OCI-LY1 (cell line): ENCODE measurements at regions not wholly inside any gene's neighbourhood (a gene's known extent, or its start where the extent isn't known, plus 50 kb on each side); places are given as distances from the start of the nearest gene placed in this dataset.

Experiments used
- H2AFZ ChIP-seq: fragments of 200-600 bp; sonication (generic), shearing (Covaris generic); 2 replicates; pipeline ENCODE4 v1.6.0; 2014; ENCODE audit warnings: antibody characterized with exemption, mild to moderate bottlenecking, low read length
- H3F3A ChIP-seq: fragments of 200-600 bp; sonication (generic), shearing (Covaris generic); 2 replicates; pipeline ENCODE4 v1.6.0; 2014; ENCODE audit warnings: mild to moderate bottlenecking, antibody characterized with exemption, low read length, moderate library complexity; ENCODE audit not compliant: insufficient read depth
- H3K27ac ChIP-seq: fragments of 200-600 bp; sonication (generic); 2 replicates; pipeline ENCODE4 v1.5.1; 2014; ENCODE audit warnings: low read length, mixed run types, mild to moderate bottlenecking, low read depth; ENCODE audit not compliant: poor library complexity, severe bottlenecking
- H3K27me3 ChIP-seq: fragments of 200-600 bp; sonication (generic); 2 replicates; pipeline ENCODE4 v1.6.0; 2014; ENCODE audit warnings: antibody characterized with exemption, mild to moderate bottlenecking, low read length, moderate library complexity; ENCODE audit not compliant: insufficient read depth
- H3K36me3 ChIP-seq: fragments of 200-600 bp; sonication (generic); 2 replicates; pipeline ENCODE4 v1.6.1; 2014; ENCODE audit warnings: mild to moderate bottlenecking, antibody characterized with exemption, low read length, moderate library complexity, mixed read lengths; ENCODE audit not compliant: insufficient read depth
- H3K4me1 ChIP-seq: fragments of 200-600 bp; sonication (generic); 2 replicates; pipeline ENCODE4 v1.5.1; 2014; ENCODE audit warnings: mild to moderate bottlenecking, low read length, moderate library complexity; ENCODE audit not compliant: insufficient read depth, severe bottlenecking
- H3K4me2 ChIP-seq: fragments of 200-600 bp; sonication (generic), shearing (Covaris generic); 2 replicates; pipeline ENCODE4 v1.6.1; 2014; ENCODE audit warnings: low read length
- H3K4me3 ChIP-seq: fragments of 200-600 bp; sonication (generic); 2 replicates; pipeline ENCODE4 v1.5.1; 2014; ENCODE audit warnings: low read length, low read depth, mild to moderate bottlenecking, mixed read lengths; ENCODE audit not compliant: poor library complexity, severe bottlenecking
- H3K79me2 ChIP-seq: fragments of 200-600 bp; shearing (Covaris generic); 2 replicates; pipeline ENCODE4 v1.6.1; 2016; ENCODE audit warnings: mixed run types, low read length, mixed read lengths; ENCODE audit not compliant: insufficient read depth
- H3K9ac ChIP-seq: fragments of 200-600 bp; sonication (generic), shearing (Covaris generic); 2 replicates; pipeline ENCODE4 v1.6.1; 2014; ENCODE audit warnings: mild to moderate bottlenecking, low read length, mixed read lengths
- H3K9me2 ChIP-seq: fragments of 200-600 bp; sonication (generic), shearing (Covaris generic); 2 replicates; pipeline ENCODE4 v1.6.1; 2014; ENCODE audit warnings: low read depth, mild to moderate bottlenecking, low read length, mixed read lengths
- H3K9me3 ChIP-seq: fragments of 200-600 bp; shearing (Covaris generic); 2 replicates; pipeline ENCODE4 v1.6.1; 2014; ENCODE audit warnings: low read length, mixed read lengths
- H4K20me1 ChIP-seq: fragments of 200-600 bp; sonication (generic), shearing (Covaris generic); 2 replicates; pipeline ENCODE4 v1.6.0; 2016; ENCODE audit warnings: mild to moderate bottlenecking, low read length; ENCODE audit not compliant: insufficient read depth
- CTCF ChIP-seq: fragments of 200-600 bp; sonication (generic), shearing (Covaris generic); IDR thresholded peaks from 2 replicates; pipeline ENCODE4 v1.5.1; 2017; ENCODE audit warnings: mild to moderate bottlenecking, antibody characterized with exemption, low read length, moderate library complexity, mixed read lengths
- EZH2 ChIP-seq: fragments of 200-600 bp; sonication (generic), shearing (Covaris generic); IDR thresholded peaks from 2 replicates; pipeline ENCODE4 v1.8.0; 2017; ENCODE audit warnings: borderline replicate concordance, mixed run types, mild to moderate bottlenecking, antibody characterized with exemption, low read length, moderate library complexity, mixed read lengths

DNA sequence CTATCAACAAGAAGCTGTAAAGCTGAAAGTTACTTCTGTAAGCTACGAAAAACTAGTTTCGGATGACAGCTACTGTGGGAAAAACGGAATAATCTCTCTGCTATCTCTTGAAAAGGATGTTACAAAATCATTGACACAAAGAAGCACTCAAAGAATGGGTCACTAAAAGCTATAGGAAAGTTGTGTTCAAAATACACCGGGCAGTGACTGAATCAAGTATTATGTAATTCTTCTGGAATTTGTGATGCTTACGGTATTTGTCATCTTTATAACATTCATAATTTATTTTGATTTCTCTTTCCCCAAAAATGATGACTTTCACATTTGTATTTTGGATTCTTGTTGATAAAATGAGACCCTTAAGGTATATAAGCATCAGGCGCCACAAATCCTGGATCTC lies 112.1 kb upstream of the KLF6 start:
- H3K9me3 ChIP-seq: no peaks in the 10 kb centered on the region
- no peaks in the 10 kb centered on the region for H4K20me1 ChIP-seq
- TF ChIP-seq CTCF (no peak), EZH2 (no peak)
- H3K4me1 ChIP-seq: peaks cover 2% of the 10 kb centered on the region
- H3K9ac ChIP-seq: no peak overlapping the region
- H3K79me2 ChIP-seq: no peaks in the 10 kb centered on the region
- no peak overlapping the region for H3K27ac ChIP-seq
- H3K4me2 ChIP-seq: no peak overlapping the region
- H2AFZ ChIP-seq: no peak overlapping the region
- H3K9me2 ChIP-seq: no peaks in the 10 kb centered on the region
- H3K4me3 ChIP-seq: no peak overlapping the region
- no peaks in the 10 kb centered on the region for H3K36me3 ChIP-seq
- H3F3A ChIP-seq: no peaks in the 10 kb centered on the region
- H3K27me3 ChIP-seq: no peaks in the 10 kb centered on the region

DNA sequence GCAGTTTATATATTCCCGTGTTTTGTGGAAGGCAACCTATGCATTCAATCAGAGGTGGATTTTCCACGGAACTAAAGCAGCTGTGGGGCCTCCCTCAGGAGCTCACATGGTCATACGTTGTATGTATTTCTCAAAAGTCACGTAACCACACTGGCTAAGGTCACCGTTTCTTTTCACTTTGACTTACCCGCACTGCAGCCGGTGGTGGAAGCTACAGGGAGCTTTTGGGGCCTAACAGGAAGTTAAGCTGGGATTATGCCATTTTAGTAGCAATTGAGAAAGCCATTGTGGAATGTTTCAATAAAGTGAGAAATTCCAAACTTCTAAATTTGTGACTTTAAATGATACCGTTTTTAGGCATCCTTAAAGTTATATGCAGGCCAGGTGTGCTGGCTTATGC lies 111.2 kb upstream of the KLF6 start:
- Histone ChIP-seq H4K20me1 (no peaks in the 10 kb centered on the region), H3K79me2 (no peaks in the 10 kb centered on the region), H3K9me2 (no peaks in the 10 kb centered on the region), H3K4me2 (no peak overlapping the region), H3F3A (no peaks in the 10 kb centered on the region), H3K9me3 (no peaks in the 10 kb centered on the region), H3K27ac (no peak overlapping the region), H3K9ac (no peak overlapping the region), H2AFZ (no peak overlapping the region), H3K27me3 (no peaks in the 10 kb centered on the region), H3K4me3 (no peak overlapping the region), H3K36me3 (no peaks in the 10 kb centered on the region), H3K4me1 (no peaks in the 10 kb centered on the region)
- TF ChIP-seq EZH2 (no peak), CTCF (no peak)

GRCh38 chr10:3895045-3895631 lies 110.1 kb upstream of the KLF6 start:
- Histone ChIP-seq H4K20me1 (no peaks in the 10 kb centered on the region), H3K9me2 (no peaks in the 10 kb centered on the region), H3K27me3 (no peaks in the 10 kb centered on the region), H3F3A (no peaks in the 10 kb centered on the region), H3K9ac (no peak overlapping the region), H3K4me2 (no peak overlapping the region), H3K4me3 (no peak overlapping the region), H3K9me3 (no peaks in the 10 kb centered on the region), H3K4me1 (no peaks in the 10 kb centered on the region), H2AFZ (no peak overlapping the region), H3K36me3 (no peaks in the 10 kb centered on the region), H3K27ac (no peak overlapping the region), H3K79me2 (no peaks in the 10 kb centered on the region)
- TF ChIP-seq EZH2: no peak
- no peak for TF ChIP-seq CTCF
